Activated T-helper 1 cell treated with anti-CD3 and anti-CD28 coated beads, Interleukin-12 subunit alpha, Interleukin-12 subunit beta, Interleukin-2, Interleukin-4 antibody, amounts not matched to agents 30 ng/mL and 10 ng/mL and 1 ng/mL, durations not matched to agents 14 hours and 24 hours and 36 hours (primary cell): ENCODE measurements at regions not wholly inside any gene's neighbourhood (a gene's known extent, or its start where the extent isn't known, plus 50 kb on each side); places are given as distances from the start of the nearest gene placed in this dataset.
"Not testable (repeated sequence)": the region's sequence is repeated elsewhere in the genome, so short reads cannot be mapped to it uniquely, and the experiment has no call there.

Experiments used
- DNase-seq: peaks from one replicate; pipeline ENCODE4 v3.0.0; 2021; ENCODE audit warnings: low spot score
- H3K27ac Mint-ChIP-seq: one replicate; pipeline ENCODE4 v1.8.0; 2021; ENCODE audit warnings: mild to moderate bottlenecking, mixed read lengths
- H3K27me3 Mint-ChIP-seq: one replicate; pipeline ENCODE4 v1.8.0; 2022; ENCODE audit warnings: mild to moderate bottlenecking, moderate library complexity, mixed read lengths; ENCODE audit not compliant: insufficient read depth
- H3K36me3 Mint-ChIP-seq: one replicate; pipeline ENCODE4 v1.8.0; 2021; ENCODE audit warnings: low read depth, mixed read lengths
- H3K4me1 Mint-ChIP-seq: one replicate; pipeline ENCODE4 v1.8.0; 2021; ENCODE audit warnings: low read depth, mixed read lengths
- H3K4me3 Mint-ChIP-seq: one replicate; pipeline ENCODE4 v1.8.0; 2021; ENCODE audit warnings: mild to moderate bottlenecking, moderate library complexity, mixed read lengths
- H3K9me3 Mint-ChIP-seq: one replicate; pipeline ENCODE4 v1.8.0; 2021; ENCODE audit warnings: mixed read lengths
- intact Hi-C: fragments of 100-400 bp; cut with micrococcal nuclease; formaldehyde crosslinking; loops from one replicate; pipeline ENCODE4 v1.15.1; 2024

- Mint-ChIP-seq H3K27ac (no peak overlapping the region), H3K4me1 (peaks cover 49% of the 10 kb centered on the region), H3K27me3 (peaks cover 56% of the 10 kb centered on the region), H3K9me3 (no peaks in the 10 kb centered on the region), H3K4me3 (no peak overlapping the region), H3K36me3 (no peaks in the 10 kb centered on the region)
- intact Hi-C loops: loop anchor here (2.0 to 5.0 kb wide), 4 partner anchors 16 to 1145 kb away; no protein-coding TSS in a partner anchor
- no peak for DNase-seq
Measured at GRCh38 chr6:27667016-27667656, 194.2 kb upstream of the ZNF184 start.

DNA sequence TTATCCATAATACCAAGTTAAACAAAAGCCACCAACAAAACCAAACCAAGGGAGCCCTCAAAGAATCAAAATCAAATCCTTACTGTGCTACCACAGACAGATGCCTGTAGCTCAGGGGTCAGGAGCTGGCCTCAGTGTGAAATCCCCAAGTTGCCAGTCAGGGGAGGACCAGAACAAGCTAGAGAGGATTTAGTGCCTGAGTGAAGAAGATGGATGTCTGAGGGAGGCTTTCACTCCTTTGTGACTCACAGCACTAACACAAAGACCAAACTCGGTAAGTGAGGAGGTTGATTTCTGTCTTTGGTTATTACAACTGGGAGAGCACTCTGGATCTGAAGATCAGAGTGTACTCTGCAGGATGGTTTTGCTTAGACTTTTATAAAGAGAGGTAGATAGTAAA, 189.9 kb upstream of the ZNF184 start:
- Mint-ChIP-seq H3K4me3 (no peak overlapping the region), H3K9me3 (no peaks in the 10 kb centered on the region), H3K27me3 (peaks cover 20% of the 10 kb centered on the region), H3K4me1 (peaks cover 13% of the 10 kb centered on the region), H3K27ac (no peak overlapping the region), H3K36me3 (no peaks in the 10 kb centered on the region)
- DNase-seq: no peak
- intact Hi-C loops: no loop called here

- H3K36me3 Mint-ChIP-seq: not testable (repeated sequence)
Measured at GRCh38 chr6:27662212-27662611, 189.3 kb upstream of the ZNF184 start.

DNA sequence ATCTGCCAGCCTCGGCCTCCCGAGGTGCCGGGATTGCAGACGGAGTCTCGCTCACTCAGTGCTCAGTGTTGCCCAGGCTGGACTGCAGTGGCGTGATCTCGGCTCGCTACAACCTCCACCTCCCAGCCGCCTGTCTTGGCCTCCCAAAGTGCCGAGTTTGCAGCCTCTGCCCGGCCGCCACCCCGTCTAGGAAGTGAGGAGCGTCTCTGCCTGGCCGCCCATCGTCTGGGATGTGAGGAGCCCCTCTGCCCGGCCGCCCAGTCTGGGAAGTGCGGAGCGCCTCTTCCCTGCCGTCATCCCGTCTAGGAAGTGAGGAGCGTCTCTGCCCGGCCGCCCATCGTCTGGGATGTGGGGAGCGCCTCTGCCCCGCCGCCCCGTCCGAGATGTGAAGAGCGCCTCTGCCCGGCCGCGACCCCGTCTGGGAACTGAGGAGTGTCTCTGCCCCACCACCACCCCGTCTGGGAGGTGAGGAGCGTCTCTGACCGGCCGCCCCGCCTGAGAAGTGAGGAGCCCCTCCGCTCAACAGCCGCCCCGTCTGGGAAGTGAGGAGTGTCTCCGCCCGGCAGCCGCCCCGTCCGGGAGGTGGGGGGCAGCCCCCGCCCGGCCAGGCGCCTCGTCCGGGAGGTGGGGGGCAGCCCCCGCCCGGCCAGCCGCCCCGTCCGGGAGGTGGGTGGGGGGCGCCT, 180.4 kb upstream of the ZNF184 start:
- H3K36me3 Mint-ChIP-seq, intact Hi-C loops, H3K4me3 Mint-ChIP-seq, DNase-seq, H3K27ac Mint-ChIP-seq, H3K9me3 Mint-ChIP-seq: not testable (repeated sequence)
- Mint-ChIP-seq H3K4me1 (peaks cover 13% of the 10 kb centered on the region), H3K27me3 (peaks cover 35% of the 10 kb centered on the region)

More at GRCh38 chr6:27662212-27662611, 189.3 kb upstream of the ZNF184 start:
- H3K9me3 Mint-ChIP-seq, H3K27ac Mint-ChIP-seq, DNase-seq, intact Hi-C loops, H3K4me1 Mint-ChIP-seq, H3K4me3 Mint-ChIP-seq: not testable (repeated sequence)
- peaks cover 17% of the 10 kb centered on the region for H3K27me3 Mint-ChIP-seq

DNA sequence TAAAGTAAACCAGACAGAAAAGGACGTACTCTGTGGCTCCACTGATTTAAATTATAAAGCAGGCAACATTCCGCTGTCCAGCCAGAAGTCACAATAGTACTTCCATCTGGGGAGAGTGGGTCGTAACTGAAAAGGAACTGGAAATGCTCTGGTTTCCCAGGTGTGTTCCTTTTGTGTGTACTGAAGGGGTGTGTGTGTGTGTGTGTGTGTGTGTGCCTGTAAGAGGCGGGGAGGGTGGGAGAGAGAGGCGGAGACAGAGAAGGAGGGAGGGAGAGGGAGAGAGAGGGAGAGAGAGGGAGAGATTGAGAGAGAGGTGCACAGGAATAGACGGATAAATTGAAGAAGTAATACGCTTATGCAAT, 178.4 kb upstream of the ZNF184 start:
- Mint-ChIP-seq H3K27ac (no peak overlapping the region), H3K4me3 (no peak overlapping the region), H3K9me3 (no peaks in the 10 kb centered on the region), H3K36me3 (no peaks in the 10 kb centered on the region), H3K4me1 (peaks cover 13% of the 10 kb centered on the region), H3K27me3 (peaks cover 28% of the 10 kb centered on the region)
- intact Hi-C loops: loop anchor here (2.0 kb wide), 1 partner anchor 15 kb away; no protein-coding TSS in a partner anchor
- no peak for DNase-seq

GRCh38 chr6:27650620-27651370, 177.9 kb upstream of the ZNF184 start:
- peak overlapping the region; percentile 48 for H3K27ac Mint-ChIP-seq
- H3K4me3 Mint-ChIP-seq: no peak overlapping the region
- peaks cover 27% of the 10 kb centered on the region for H3K27me3 Mint-ChIP-seq

GRCh38 chr6:27644528-27644927, 171.6 kb upstream of the ZNF184 start:
- Mint-ChIP-seq H3K4me1 (no peaks in the 10 kb centered on the region), H3K27ac (no peak overlapping the region), H3K27me3 (peaks cover 3% of the 10 kb centered on the region), H3K9me3 (peaks cover 5% of the 10 kb centered on the region), H3K4me3 (no peak overlapping the region), H3K36me3 (no peaks in the 10 kb centered on the region)
- intact Hi-C loops: no loop called here
- no peak for DNase-seq

More at GRCh38 chr6:27650620-27651370, 177.9 kb upstream of the ZNF184 start:
- peaks cover 13% of the 10 kb centered on the region for H3K4me1 Mint-ChIP-seq
- intact Hi-C loops: loop anchor here (2.0 kb wide), 1 partner anchor 16 kb away; no protein-coding TSS in a partner anchor
- no peak for DNase-seq
- no peaks in the 10 kb centered on the region for H3K9me3 Mint-ChIP-seq
- no peaks in the 10 kb centered on the region for H3K36me3 Mint-ChIP-seq

DNA sequence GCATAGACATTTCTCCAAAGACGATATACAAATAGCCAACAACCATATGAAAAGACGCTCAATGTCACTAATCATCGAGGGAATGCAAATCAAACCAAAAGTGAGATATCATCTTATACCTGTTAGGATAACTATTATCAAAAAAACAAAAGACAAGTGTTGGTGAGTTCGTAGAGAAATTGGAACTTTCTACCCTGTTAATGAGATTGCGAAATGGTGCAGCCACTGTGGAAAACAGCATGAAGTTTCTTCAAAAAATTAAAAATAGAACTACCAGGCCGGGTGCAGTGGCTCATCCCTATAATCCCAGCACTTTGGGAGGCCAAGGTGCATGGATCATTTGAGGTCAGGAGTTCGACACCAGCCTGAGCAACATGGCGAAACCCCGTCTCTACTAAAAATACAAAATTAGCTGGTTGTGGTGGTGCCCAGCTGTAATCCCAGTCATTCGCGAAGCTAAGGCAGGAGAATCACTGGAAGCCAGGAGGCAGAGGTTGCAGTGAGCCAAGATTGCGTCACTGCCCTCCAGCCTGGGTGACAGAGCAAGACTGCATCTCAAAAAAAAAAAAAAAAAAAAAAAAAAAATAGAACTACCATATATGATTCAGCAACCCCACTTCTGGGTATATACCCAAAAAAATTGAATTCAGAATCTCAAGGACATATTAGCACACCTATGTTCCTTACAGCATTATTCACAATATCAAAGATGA, 170.0 kb upstream of the ZNF184 start:
- Mint-ChIP-seq H3K27me3 (peaks cover 3% of the 10 kb centered on the region), H3K36me3 (no peaks in the 10 kb centered on the region), H3K27ac (no peak overlapping the region), H3K4me1 (no peaks in the 10 kb centered on the region), H3K4me3 (no peak overlapping the region), H3K9me3 (peaks cover 5% of the 10 kb centered on the region)
- intact Hi-C loops: no loop called here
- DNase-seq: no peak

- H3K36me3 Mint-ChIP-seq, DNase-seq, H3K9me3 Mint-ChIP-seq, intact Hi-C loops, H3K4me3 Mint-ChIP-seq, H3K4me1 Mint-ChIP-seq, H3K27ac Mint-ChIP-seq: not testable (repeated sequence)
- peaks cover 17% of the 10 kb centered on the region for H3K27me3 Mint-ChIP-seq
Measured at GRCh38 chr6:27635886-27636285, 163.0 kb upstream of the ZNF184 start.

GRCh38 chr6:27633221-27633688, 160.3 kb upstream of the ZNF184 start:
- DNase-seq, H3K36me3 Mint-ChIP-seq, H3K9me3 Mint-ChIP-seq, intact Hi-C loops, H3K4me1 Mint-ChIP-seq, H3K4me3 Mint-ChIP-seq, H3K27ac Mint-ChIP-seq: not testable (repeated sequence)
- peaks cover 32% of the 10 kb centered on the region for H3K27me3 Mint-ChIP-seq

- intact Hi-C loops: no loop called here
- Mint-ChIP-seq H3K36me3 (no peaks in the 10 kb centered on the region), H3K27me3 (peaks cover 33% of the 10 kb centered on the region), H3K27ac (no peak overlapping the region), H3K4me3 (no peak overlapping the region), H3K9me3 (no peaks in the 10 kb centered on the region), H3K4me1 (peaks cover 5% of the 10 kb centered on the region)
- DNase-seq: no peak
Measured at GRCh38 chr6:27631609-27631916, 158.7 kb upstream of the ZNF184 start.

GRCh38 chr6:27630727-27631608, 158.1 kb upstream of the ZNF184 start:
- intact Hi-C loops: no loop called here
- no peaks in the 10 kb centered on the region for H3K9me3 Mint-ChIP-seq
- peak overlapping the region; percentile 79 for H3K4me3 Mint-ChIP-seq
- peaks cover 35% of the 10 kb centered on the region for H3K27me3 Mint-ChIP-seq
- H3K27ac Mint-ChIP-seq: peak overlapping the region; percentile 82
- H3K36me3 Mint-ChIP-seq: no peaks in the 10 kb centered on the region
- peak; percentile 17 for DNase-seq
- H3K4me1 Mint-ChIP-seq: peaks cover 5% of the 10 kb centered on the region
